MM.1S (cell line): ENCODE measurements at regions not wholly inside any gene's neighbourhood (a gene's known extent, or its start where the extent isn't known, plus 50 kb on each side); places are given as distances from the start of the nearest gene placed in this dataset.

Experiments used
- DNase-seq: peaks from one replicate; pipeline ENCODE4 v3.0.0-alpha.2; 2015
- H2AFZ ChIP-seq: fragments of 300-600 bp; sonication (generic); 2 replicates; pipeline ENCODE4 v1.6.0; 2016; ENCODE audit warnings: antibody characterized with exemption, low read length
- H3F3A ChIP-seq: fragments of 300-600 bp; sonication (generic); 2 replicates; pipeline ENCODE4 v1.6.1; 2016; ENCODE audit warnings: mild to moderate bottlenecking, antibody characterized with exemption, low read length, moderate library complexity, mixed read lengths; ENCODE audit not compliant: insufficient read depth
- H3K27ac ChIP-seq: fragments of 300-600 bp; sonication (generic); 2 replicates; pipeline ENCODE4 v1.5.1; 2016; ENCODE audit warnings: mild to moderate bottlenecking, low read length
- H3K27me3 ChIP-seq: fragments of 300-600 bp; sonication (generic); replicated peaks from 2 replicates; pipeline ENCODE4 v1.6.0; 2016; ENCODE audit warnings: low read length; ENCODE audit not compliant: insufficient read depth
- H3K36me3 ChIP-seq: fragments of 300-600 bp; sonication (generic); replicated peaks from 2 replicates; pipeline ENCODE4 v1.6.1; 2016; ENCODE audit warnings: mild to moderate bottlenecking, low read length, mixed read lengths; ENCODE audit not compliant: insufficient read depth
- H3K4me1 ChIP-seq: fragments of 300-600 bp; sonication (generic); 2 replicates; pipeline ENCODE4 v1.6.1; 2016; ENCODE audit warnings: low read length, mixed read lengths
- H3K4me2 ChIP-seq: fragments of 300-600 bp; sonication (generic); 2 replicates; pipeline ENCODE4 v1.6.0; 2016; ENCODE audit warnings: low read depth, low read length
- H3K4me3 ChIP-seq: fragments of 300-600 bp; sonication (generic); 2 replicates; pipeline ENCODE4 v1.5.1; 2016; ENCODE audit warnings: low read length, mixed read lengths
- H3K79me2 ChIP-seq: fragments of 300-600 bp; sonication (generic); 2 replicates; pipeline ENCODE4 v1.6.1; 2016; ENCODE audit warnings: mixed run types, low read length, mixed read lengths
- H3K9ac ChIP-seq: fragments of 300-600 bp; sonication (generic); 2 replicates; pipeline ENCODE4 v1.6.1; 2016; ENCODE audit warnings: low read length, mixed read lengths
- H3K9me2 ChIP-seq: fragments of 300-600 bp; sonication (generic); replicated peaks from 2 replicates; pipeline ENCODE4 v1.6.1; 2016; ENCODE audit warnings: mild to moderate bottlenecking, low read length, mixed read lengths; ENCODE audit not compliant: insufficient read depth
- H3K9me3 ChIP-seq: fragments of 300-600 bp; sonication (generic); replicated peaks from 2 replicates; pipeline ENCODE4 v1.6.1; 2016; ENCODE audit warnings: mild to moderate bottlenecking, low read length, mixed read lengths; ENCODE audit not compliant: insufficient read depth
- H4K20me1 ChIP-seq: fragments of 300-600 bp; sonication (generic); 2 replicates; pipeline ENCODE4 v1.6.1; 2016; ENCODE audit warnings: mild to moderate bottlenecking, low read length, moderate library complexity, mixed read lengths; ENCODE audit not compliant: insufficient read depth
- CTCF ChIP-seq: fragments of 300-600 bp; sonication (generic); IDR thresholded peaks from 2 replicates; pipeline ENCODE4 v1.5.1; 2016; ENCODE audit warnings: antibody characterized with exemption, low read length, mixed read lengths
- EZH2 ChIP-seq: fragments of 300-600 bp; sonication (generic); optimal IDR thresholded peaks from 2 replicates; pipeline ENCODE3; 2017; ENCODE audit warnings: low read depth, mild to moderate bottlenecking, antibody characterized with exemption, low read length, mixed read lengths
- EZH2phosphoT487 ChIP-seq: fragments of 300-600 bp; sonication (generic); IDR thresholded peaks from 2 replicates; pipeline ENCODE4 v1.6.1; 2018; ENCODE audit warnings: antibody characterized with exemption, low read length

GRCh38 chr2:188114014-188114413 is 177.7 kb upstream of the GULP1 start:
- no peaks in the 10 kb centered on the region for H3K36me3 ChIP-seq
- H3K27ac ChIP-seq: no peak overlapping the region
- H3K27me3 ChIP-seq: no peaks in the 10 kb centered on the region
- H4K20me1 ChIP-seq: no peaks in the 10 kb centered on the region
- TF ChIP-seq EZH2phosphoT487 (no peak), EZH2 (no peak), CTCF (no peak)
- H3K9me3 ChIP-seq: no peaks in the 10 kb centered on the region
- no peak for DNase-seq
- H2AFZ ChIP-seq: no peak overlapping the region
- H3K4me1 ChIP-seq: peaks cover 7% of the 10 kb centered on the region; the same call in 1 of the 2 replicates
- H3K4me3 ChIP-seq: no peak overlapping the region
- no peak overlapping the region for H3K9ac ChIP-seq
- no peaks in the 10 kb centered on the region for H3F3A ChIP-seq
- H3K4me2 ChIP-seq: no peak overlapping the region
- H3K79me2 ChIP-seq: no peaks in the 10 kb centered on the region
- no peaks in the 10 kb centered on the region for H3K9me2 ChIP-seq

- no peak overlapping the region for H2AFZ ChIP-seq
- H3K79me2 ChIP-seq: no peaks in the 10 kb centered on the region
- no peaks in the 10 kb centered on the region for H3K36me3 ChIP-seq
- H3K9me3 ChIP-seq: no peaks in the 10 kb centered on the region
- H3K9ac ChIP-seq: no peak overlapping the region
- no peak overlapping the region for H3K27ac ChIP-seq
- no peaks in the 10 kb centered on the region for H3K27me3 ChIP-seq
- H3F3A ChIP-seq: no peaks in the 10 kb centered on the region
- H3K4me3 ChIP-seq: no peak overlapping the region
- no peaks in the 10 kb centered on the region for H3K9me2 ChIP-seq
- DNase-seq: no peak
- no peak for TF ChIP-seq EZH2phosphoT487
- H3K4me1 ChIP-seq: peaks cover 7% of the 10 kb centered on the region; the same call in 1 of the 2 replicates
- no peaks in the 10 kb centered on the region for H4K20me1 ChIP-seq
- H3K4me2 ChIP-seq: no peak overlapping the region
These were observed 174.0 kb upstream of the GULP1 start for GRCh38 chr2:188117706-188118105.

GRCh38 chr2:188118431-188118830 is 173.2 kb upstream of the GULP1 start:
- Histone ChIP-seq H3F3A (no peaks in the 10 kb centered on the region), H4K20me1 (no peaks in the 10 kb centered on the region), H3K27ac (no peak overlapping the region), H3K36me3 (no peaks in the 10 kb centered on the region), H3K9me3 (no peaks in the 10 kb centered on the region), H3K79me2 (no peaks in the 10 kb centered on the region), H3K9me2 (no peaks in the 10 kb centered on the region), H3K4me3 (no peak overlapping the region), H3K27me3 (no peaks in the 10 kb centered on the region), H3K9ac (no peak overlapping the region), H3K4me2 (no peak overlapping the region), H3K4me1 (peaks cover 7% of the 10 kb centered on the region; the same call in 1 of the 2 replicates), H2AFZ (no peak overlapping the region)
- no peak for DNase-seq
- TF ChIP-seq EZH2phosphoT487: no peak
- no peak for TF ChIP-seq EZH2
- TF ChIP-seq CTCF: no peak

- Histone ChIP-seq H3K9me3 (no peaks in the 10 kb centered on the region), H4K20me1 (no peaks in the 10 kb centered on the region)
These were observed 172.4 kb upstream of the GULP1 start for GRCh38 chr2:188119112-188119838.

More at GRCh38 chr2:188119112-188119838, 172.4 kb upstream of the GULP1 start:
- TF ChIP-seq EZH2 (no peak), EZH2phosphoT487 (no peak), CTCF (no peak)
- Histone ChIP-seq H3K36me3 (no peaks in the 10 kb centered on the region), H3K9ac (no peak overlapping the region), H3F3A (no peaks in the 10 kb centered on the region), H3K27me3 (no peaks in the 10 kb centered on the region), H3K9me2 (no peaks in the 10 kb centered on the region), H3K27ac (no peak overlapping the region), H3K4me1 (0 out of 2 replicates have a peak, but pooled peaks cover under 1% of the 10 kb centered on the region), H3K4me3 (no peak overlapping the region), H3K4me2 (no peak overlapping the region), H3K79me2 (no peaks in the 10 kb centered on the region), H2AFZ (no peak overlapping the region)
- DNase-seq: no peak
